WERI-Rb-1 (cell line): ENCODE measurements at regions not wholly inside any gene's neighbourhood (a gene's known extent, or its start where the extent isn't known, plus 50 kb on each side); places are given as distances from the start of the nearest gene placed in this dataset.
A peak's percentile ranks its signal among the peaks of the same experiment; 100 is the strongest.
"Not testable (repeated sequence)": the region's sequence is repeated elsewhere in the genome, so short reads cannot be mapped to it uniquely, and the experiment has no call there.

Source experiments
- DNase-seq: peaks from one replicate; pipeline ENCODE4 v3.0.0-alpha.2; 2020
- H3K27ac ChIP-seq: fragments of 250-450 bp; sonication (Bioruptor Pico); 2 replicates; pipeline ENCODE4 v1.5.1; 2020; ENCODE audit warnings: mild to moderate bottlenecking, moderate library complexity
- H3K27me3 ChIP-seq: fragments of 250-450 bp; sonication (Bioruptor Pico); 2 replicates; pipeline ENCODE4 v1.5.1; 2021; ENCODE audit warnings: mild to moderate bottlenecking, low read depth, moderate library complexity; ENCODE audit not compliant: insufficient read depth, severe bottlenecking
- H3K36me3 ChIP-seq: fragments of 250-450 bp; sonication (Bioruptor Pico); 2 replicates; pipeline ENCODE4 v1.5.1; 2020; ENCODE audit warnings: mild to moderate bottlenecking, moderate library complexity
- H3K4me3 ChIP-seq: 2 replicates; pipeline ENCODE4 v1.5.1; 2011; ENCODE audit warnings: low read depth, mild to moderate bottlenecking, control low read depth, low read length
- H3K9me3 ChIP-seq: fragments of 250-450 bp; sonication (Bioruptor Pico); 2 replicates; pipeline ENCODE4 v1.5.1; 2021; ENCODE audit warnings: mild to moderate bottlenecking, moderate library complexity; ENCODE audit not compliant: severe bottlenecking
- TF ChIP-seq, protein P1 (sequence below): IDR thresholded peaks from 2 replicates; pipeline ENCODE4 v1.5.1; 2011; ENCODE audit warnings: low read depth, mild to moderate bottlenecking, control low read depth, inconsistent platforms, low read length

DNA sequence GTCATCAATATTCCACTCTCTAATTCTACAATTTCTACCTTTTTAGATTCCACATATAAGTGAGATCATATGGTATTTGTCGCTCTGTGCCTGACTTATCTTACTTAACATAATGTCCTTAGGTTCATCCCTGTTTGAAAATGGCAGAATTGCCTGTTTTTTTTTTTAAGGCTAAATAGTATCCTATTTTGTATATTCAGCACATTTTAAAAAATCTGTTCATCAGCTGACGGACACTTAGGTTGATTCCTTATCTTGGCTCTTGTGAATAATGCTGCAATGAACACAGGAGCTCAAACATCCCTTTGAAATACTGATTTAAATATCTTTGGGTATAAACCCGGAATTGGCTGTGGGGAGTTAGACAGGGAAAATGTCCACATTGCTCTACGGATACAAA, 326.7 kb upstream of the THBS1 start:
- H3K9me3 ChIP-seq, result no peaks in the 10 kb centered on the region
- TF ChIP-seq, protein P1, sequence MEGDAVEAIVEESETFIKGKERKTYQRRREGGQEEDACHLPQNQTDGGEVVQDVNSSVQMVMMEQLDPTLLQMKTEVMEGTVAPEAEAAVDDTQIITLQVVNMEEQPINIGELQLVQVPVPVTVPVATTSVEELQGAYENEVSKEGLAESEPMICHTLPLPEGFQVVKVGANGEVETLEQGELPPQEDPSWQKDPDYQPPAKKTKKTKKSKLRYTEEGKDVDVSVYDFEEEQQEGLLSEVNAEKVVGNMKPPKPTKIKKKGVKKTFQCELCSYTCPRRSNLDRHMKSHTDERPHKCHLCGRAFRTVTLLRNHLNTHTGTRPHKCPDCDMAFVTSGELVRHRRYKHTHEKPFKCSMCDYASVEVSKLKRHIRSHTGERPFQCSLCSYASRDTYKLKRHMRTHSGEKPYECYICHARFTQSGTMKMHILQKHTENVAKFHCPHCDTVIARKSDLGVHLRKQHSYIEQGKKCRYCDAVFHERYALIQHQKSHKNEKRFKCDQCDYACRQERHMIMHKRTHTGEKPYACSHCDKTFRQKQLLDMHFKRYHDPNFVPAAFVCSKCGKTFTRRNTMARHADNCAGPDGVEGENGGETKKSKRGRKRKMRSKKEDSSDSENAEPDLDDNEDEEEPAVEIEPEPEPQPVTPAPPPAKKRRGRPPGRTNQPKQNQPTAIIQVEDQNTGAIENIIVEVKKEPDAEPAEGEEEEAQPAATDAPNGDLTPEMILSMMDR, result no peak
- H3K27me3 ChIP-seq, result peaks cover 11% of the 10 kb centered on the region

DNA sequence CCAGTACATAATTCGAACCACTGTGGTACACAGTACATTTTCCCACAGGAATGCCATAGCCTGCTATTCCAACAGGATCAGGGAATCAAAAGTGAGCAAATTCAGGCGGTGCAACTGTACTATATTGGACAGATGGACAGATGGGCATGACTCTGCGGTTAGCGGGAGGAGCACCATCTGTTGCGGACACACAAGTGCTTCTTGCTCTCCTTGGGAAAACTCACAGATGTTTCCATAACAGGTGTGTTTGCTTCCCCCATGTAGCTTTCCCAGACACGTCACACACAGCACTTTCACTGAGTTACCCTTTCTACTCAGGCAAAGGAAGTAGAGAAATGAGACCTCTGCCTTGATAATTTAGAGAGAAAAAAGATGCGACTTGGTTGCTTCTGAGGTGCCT, 325.1 kb upstream of the THBS1 start:
- Histone ChIP-seq H3K27ac (no peak overlapping the region), H3K4me3 (no peak overlapping the region), H3K9me3 (no peaks in the 10 kb centered on the region), H3K36me3 (no peaks in the 10 kb centered on the region), H3K27me3 (peaks cover 5% of the 10 kb centered on the region)
- peak; percentile 70 for DNase-seq
- TF ChIP-seq, protein P1, result no peak

More for the DNA sequence above, 326.7 kb upstream of the THBS1 start:
- no peak for DNase-seq
- no peaks in the 10 kb centered on the region for H3K36me3 ChIP-seq
- no peak overlapping the region for H3K27ac ChIP-seq
- H3K4me3 ChIP-seq, result no peak overlapping the region

DNA sequence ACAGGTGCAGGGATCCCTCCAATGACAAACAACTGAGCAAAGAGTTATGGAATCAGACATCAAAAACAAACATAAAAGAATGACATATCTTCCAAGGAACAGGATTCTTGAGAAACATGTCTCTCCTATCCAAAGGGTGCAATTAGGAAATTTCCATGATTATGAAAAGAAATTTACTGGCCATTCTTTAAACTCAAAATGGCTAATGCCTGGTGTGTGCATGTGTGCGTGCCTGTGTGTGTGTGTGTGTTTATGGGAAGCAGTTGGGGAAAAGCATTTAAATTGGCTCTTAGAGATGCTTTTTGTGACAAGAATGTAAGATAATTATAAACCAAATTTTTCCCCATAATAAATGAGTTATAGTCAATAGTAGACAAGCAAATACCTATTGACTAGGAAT, 320.5 kb upstream of the THBS1 start:
- Histone ChIP-seq H3K36me3 (no peaks in the 10 kb centered on the region), H3K9me3 (no peaks in the 10 kb centered on the region), H3K4me3 (no peak overlapping the region), H3K27ac (no peak overlapping the region), H3K27me3 (no peaks in the 10 kb centered on the region)
- DNase-seq, result no peak
- TF ChIP-seq, protein P1, result no peak

DNA sequence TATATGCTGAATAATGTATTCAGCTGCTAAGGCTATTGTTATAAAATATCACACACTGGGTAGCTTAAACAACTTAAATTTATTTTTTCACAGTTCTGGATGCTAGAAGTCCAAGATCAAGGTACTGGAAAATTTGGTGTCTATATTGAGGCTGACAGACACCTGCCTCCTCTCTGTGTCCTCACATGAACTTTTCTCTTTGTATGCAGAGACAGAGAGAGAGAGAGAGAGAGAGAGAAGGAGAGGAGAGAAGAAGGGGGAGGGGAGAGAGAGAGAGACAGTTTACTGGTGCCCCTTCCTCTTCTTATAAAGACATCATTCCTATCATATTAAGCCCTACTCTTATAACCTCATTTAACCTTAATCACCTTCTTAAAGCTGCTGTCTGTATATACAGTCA, 320.1 kb upstream of the THBS1 start:
- H3K9me3 ChIP-seq, result no peaks in the 10 kb centered on the region
- no peaks in the 10 kb centered on the region for H3K27me3 ChIP-seq
- TF ChIP-seq, protein P1, result no peak
- H3K27ac ChIP-seq, result no peak overlapping the region
- DNase-seq, result no peak
- no peaks in the 10 kb centered on the region for H3K36me3 ChIP-seq
- no peak overlapping the region for H3K4me3 ChIP-seq

DNA sequence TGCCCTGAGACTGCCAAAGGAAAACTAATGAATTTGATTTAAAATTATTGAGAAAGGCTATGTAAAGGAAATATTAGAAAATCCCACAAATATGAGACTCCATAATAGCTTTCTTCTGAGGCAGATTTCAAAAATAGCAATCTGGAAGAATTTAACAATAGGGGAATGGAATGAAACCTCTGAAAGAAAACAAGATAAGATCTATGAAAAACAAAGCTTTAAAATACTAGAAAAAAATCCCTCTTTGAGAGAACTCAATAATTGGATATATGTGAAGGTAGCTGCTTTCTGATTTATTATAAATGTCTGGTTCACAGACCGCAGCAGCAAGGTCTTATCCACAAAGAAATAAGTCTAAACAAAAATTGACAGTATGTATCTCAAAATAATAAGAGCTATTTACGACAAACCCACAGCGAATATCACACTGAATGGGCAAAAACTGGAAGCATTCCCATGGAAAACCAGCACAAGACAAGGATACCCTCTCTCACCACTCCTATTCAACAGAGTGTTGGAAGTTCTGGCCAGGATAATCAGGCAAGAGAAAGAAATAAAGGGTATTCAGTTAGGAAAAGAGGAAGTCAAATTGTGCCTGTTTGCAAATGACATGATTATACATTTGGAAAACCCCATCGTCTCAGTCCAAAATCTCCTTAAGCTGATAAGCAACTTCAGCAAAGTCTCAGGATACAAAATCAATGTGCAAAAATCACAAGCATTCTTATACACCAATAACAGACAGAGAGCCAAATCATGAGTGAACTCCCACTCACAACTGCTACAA, 319.3 kb upstream of the THBS1 start:
- not testable (repeated sequence) for H3K36me3 ChIP-seq, H3K4me3 ChIP-seq, H3K27ac ChIP-seq, H3K27me3 ChIP-seq, DNase-seq, H3K9me3 ChIP-seq

DNA sequence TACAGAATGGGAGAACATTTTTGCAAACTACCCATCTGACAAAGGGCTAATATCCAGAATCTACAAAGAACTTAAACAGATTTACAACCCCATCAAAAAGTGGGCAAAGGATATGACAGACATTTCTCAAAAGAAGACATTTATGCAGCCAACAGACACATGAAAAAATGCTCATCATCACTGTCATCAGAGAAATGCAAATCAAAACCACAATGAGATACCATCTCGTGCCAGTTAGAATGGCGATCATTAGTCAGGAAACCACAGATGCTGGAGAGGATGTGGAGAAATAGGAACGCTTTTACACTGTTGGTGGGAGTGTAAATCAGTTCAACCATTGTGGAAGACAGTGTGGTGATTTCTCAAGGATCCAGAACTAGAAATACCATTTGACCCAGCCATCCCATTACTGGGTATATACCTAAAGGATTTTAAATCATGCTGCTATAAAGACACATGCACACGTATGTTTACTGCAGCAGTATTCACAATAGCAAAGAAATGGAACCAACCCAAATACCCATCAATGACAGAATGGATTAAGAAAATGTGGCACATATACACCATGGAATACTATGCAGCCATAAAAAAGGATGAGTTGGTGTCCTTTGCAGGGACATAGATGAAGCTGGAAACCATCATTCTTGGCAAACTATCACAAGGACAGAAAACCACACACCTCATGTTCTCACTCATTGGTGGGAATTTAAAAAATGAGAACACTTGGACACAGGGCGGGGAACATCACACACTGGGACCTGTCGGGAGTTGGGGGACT, 317.7 kb upstream of the THBS1 start:
- H3K9me3 ChIP-seq, H3K27me3 ChIP-seq, H3K36me3 ChIP-seq, H3K27ac ChIP-seq, DNase-seq, H3K4me3 ChIP-seq: not testable (repeated sequence)
